GM19395 (cell line): ENCODE measurements at regions not wholly inside any gene's neighbourhood (a gene's known extent, or its start where the extent isn't known, plus 50 kb on each side); places are given as distances from the start of the nearest gene placed in this dataset.

Source experiments
- ATAC-seq: cut with Tn5 transposase; IDR thresholded peaks from one replicate; pipeline ENCODE4 v1.9.1; 2021; ENCODE audit warnings: mild to moderate bottlenecking, moderate library complexity; ENCODE audit not compliant: unreplicated experiment

GRCh38 chr1:5661196-5662085 is 330.8 kb downstream of the NPHP4 start:
- ATAC-seq = no peak

DNA sequence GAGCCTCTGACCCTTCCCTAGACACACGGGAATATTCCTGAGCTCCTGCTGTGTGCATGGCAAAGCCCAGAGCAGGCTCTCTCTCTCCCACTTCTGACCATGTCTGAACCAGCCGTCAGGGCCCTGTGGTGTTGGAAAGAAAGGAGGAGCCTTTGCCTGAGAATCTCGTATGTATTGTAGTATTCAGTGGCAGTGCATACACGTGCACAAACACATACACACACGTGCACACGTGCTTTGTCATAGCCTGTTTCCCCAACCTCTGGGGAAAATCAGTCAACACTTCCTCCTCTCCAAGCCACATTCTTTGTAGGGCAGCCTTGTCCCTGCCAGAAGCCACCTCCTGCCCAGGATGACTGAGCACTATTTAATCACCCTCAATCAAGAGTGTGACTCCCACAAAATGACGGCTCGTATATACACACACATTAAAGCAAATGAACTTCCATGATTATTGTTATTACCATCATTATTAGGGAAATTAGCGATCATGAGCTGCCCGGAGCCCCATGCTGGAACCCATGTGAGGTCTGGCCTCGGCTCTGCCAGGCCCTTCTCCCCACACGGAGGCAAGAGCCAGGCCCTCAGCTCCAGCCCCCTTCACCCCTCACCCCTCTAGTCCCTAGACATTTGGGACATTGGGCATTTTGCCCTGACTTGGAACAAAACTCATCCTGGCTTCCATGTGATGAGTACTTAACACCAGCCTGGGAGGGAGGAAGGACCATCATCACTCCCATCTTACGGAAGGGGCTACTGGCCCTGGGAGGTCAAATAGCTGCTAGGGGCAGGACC is 331.9 kb downstream of the NPHP4 start:
- ATAC-seq = no peak

GRCh38 chr1:5659606-5660005 is 332.6 kb downstream of the NPHP4 start:
- no peak for ATAC-seq

DNA sequence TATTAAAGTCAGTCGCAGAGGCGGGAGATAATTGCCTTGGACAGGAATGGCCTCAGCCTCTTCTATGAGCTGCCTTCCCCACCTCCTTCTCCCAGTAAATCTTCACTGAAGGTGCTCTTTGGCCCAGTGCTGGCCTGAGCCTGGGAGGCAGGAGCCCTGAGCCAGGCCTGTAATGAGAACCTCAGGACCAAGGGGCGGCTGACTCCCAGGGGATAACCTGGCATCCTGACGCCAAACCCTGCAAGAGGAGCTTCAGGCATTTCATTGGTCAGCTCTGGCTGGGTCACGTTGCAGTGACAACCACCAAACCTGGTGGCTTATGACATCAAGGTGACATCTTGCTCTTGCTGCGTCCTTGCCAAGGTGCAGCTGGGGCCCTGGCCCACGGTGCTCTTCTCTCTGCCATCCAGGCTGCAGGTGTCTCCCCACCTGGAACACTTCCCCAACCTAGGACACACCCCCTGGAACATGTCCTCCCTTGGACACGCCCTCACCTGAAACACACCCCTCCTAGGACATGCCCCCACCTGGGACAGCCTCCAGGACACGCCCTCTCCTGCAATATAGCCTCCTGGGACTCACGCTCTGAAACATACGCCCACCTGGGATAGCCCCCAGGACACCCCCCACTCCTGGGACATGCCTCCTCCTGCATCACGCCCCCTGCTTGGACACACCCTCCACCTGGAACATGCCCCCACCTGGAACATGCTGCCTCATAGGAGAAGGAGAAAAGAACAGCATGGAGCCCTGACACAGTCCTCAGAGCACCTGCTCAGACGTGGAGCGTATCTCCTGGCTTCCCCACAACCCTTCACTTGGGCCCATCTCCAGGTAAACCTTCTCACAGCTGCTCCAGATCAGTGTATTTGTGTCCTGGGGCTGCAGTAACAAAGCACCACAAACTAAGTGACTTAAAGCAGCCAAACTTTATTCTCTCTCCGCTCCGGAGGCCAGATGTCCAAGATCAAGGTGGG is 333.6 kb downstream of the NPHP4 start:
- ATAC-seq = no peak

DNA sequence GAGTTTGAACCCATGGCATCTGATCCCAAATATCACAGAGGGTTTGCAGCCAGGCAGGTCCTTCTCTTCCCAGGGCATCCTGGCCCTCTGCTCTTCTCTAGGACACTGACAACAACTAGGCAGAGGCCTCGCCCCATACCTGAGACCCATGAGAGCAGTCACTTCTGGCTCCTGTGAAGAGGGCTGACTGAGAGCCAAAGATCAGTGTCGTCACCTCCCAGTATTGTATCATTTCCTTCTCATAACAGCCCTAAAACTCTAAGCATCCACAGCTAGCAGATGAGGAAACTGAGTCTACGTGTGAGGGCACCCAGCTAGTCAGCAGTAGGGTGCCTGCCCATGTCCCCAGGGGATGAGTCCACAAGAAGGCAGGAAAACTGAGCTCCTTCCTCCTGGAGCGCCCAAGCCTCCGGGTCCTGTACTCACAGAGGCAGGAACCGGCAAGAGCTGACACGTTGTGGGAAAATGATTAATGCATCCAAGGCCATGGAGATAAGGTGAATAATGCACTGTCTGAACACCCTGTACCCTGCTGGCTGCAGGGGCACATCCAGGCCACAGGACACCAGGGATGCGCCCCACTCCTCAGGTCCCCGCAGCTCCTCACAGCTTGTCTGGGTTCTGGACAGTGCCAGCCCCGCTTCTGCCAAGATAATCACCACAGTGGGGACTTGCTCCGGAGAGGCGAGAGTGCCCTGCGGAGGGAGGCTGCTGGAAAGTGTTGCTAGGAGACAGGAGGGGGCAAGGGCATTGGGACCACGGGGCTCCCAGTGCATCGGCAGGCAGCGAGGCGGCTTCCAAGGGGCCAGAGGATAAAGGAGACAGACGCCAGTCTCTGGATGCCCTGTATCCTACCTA is 340.0 kb downstream of the NPHP4 start:
- no peak for ATAC-seq

DNA sequence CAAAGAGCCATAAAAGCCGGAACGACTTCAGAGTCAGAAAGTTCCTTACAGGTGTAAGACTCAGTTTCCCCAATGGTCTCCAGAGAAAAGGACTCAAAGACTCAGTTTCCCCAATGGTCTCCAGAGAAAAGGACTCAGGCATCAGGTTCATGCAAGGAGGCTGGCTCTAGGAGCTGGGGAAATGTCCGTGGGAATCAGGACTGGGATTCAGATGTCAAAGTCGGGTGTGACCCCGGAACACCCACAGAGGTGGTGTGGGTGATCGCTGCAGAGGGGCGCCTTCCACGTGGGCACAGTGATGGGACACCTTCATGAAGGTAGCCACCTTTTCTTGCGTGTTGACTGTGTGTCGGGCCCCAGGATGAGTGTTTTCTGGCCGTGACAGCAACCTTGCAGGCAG is 340.8 kb downstream of the NPHP4 start:
- ATAC-seq = no peak

- ATAC-seq = no peak
Observed at GRCh38 chr1:5651027-5651410, 341.2 kb downstream of the NPHP4 start.

GRCh38 chr1:5650283-5651026 is 341.8 kb downstream of the NPHP4 start:
- ATAC-seq = no peak

DNA sequence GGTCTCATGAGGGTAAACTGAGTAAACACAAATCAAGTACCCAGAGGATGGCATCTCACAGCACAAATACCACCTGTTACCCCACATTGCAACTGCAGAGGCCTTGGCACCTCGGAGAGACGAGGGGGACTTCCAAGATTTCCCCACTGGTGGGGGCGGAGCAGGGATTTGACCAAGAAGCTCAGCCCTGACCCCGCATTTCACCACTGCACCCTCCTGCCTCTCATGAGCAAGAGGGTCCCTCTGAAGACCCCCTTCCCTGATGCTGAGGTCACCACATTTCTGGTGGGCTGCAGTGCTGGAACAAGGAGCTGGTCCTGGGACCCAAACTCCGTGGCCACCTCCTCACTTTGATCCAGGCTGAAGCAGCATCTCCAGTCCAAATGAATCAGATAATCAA is 342.4 kb downstream of the NPHP4 start:
- ATAC-seq = no peak

- ATAC-seq = no peak
Observed at GRCh38 chr1:5649166-5649551, 343.1 kb downstream of the NPHP4 start.

DNA sequence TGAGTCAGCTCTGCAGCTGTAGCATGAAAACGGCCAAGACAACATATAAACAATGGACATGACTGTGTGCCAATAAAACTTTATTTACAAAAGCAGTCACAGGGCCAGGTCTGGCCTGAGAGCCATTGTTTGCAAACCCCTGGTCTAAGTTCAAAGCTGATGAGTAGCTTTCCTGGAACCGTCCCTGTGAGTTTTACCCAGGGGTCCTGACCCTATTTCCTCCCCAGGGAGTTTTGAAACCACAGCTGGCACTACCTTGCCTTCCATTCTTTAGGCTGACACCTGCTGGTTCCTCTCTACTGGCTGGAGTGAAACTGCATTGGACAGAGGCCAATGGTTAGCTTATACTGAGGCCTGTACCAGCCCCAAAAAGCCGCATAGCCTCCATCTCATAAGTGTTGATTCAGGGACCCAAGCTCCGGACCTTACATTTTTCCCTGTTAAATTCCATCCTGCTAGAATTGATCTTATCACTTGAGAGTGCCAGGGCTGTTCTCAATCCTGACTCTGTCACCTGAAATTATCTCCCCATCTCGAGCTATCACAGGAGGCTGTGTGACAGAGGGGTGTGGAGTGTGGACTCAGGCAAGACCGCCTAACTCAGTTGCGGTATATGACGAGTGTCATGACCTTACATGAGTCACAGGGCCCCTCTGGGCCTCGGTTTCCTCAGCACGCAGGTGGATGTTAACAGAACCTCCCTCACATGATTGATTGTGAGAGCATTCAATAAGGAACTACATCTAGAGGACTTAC is 343.6 kb downstream of the NPHP4 start:
- no peak for ATAC-seq

DNA sequence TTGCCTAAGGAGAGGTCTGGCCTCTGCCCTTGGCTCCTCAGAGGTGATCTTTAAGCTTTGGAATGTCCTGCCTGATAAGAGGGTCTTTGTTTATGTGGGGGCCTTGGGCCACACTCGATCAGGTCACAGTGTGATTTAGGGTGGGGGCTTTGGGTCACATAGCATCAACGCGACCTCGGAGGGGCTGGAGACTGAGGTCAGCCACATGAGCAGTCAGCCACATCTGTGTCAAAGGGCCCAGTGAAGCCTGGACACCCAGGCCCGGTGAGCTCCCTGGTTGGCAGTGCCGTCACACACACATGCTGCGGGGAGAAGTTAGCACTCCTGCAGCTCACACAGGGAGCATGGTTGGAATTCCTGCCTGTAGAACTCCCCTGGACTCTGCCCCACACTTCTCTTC is 345.0 kb downstream of the NPHP4 start:
- ATAC-seq = no peak

DNA sequence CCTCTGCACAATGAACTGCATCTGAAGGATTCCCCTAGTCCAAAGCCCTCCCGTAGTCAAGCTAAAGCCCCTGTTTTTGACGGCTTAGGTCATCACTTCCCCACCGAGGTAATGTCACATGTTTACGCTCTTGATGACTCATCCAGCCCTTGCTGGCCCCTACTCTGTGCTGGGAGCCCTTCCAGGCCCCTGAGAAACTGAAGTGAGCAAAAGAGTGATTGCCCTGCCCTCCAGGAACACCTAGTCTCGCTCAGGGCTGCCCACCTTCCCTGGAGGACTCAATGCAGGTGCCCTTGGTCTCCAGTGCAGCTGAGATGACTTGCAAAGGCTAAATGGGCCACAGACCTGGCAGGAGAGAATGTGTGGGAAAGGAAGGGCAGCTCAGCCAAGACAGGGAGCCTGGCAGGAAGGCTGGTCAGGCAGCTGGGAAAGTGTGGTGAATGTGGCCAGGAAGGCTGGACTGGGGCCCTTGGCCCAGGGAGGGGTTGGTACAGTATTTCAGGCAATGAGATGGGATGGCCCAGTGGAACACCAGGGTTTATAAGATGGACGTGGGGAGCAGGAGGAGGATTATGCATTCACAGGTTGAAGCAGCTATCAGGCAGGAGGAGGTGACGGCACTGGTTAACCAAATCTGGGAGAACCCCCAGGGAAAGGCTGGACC is 345.6 kb downstream of the NPHP4 start:
- no peak for ATAC-seq

GRCh38 chr1:5645929-5646328 is 346.3 kb downstream of the NPHP4 start:
- no peak for ATAC-seq

DNA sequence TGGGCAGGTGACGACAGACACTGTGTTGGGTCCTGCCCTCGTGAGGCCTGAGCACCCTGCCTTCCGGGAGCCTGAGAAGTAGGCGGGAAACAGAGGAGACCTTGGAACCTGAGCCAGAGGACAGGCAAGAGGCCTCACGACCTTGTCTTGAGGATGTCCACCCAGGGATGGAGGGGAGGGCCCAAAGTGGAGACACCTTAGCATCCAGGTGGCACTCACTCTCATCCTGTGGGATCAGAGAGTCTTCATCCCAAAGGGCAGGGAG is 347.2 kb downstream of the NPHP4 start:
- no peak for ATAC-seq

GRCh38 chr1:5644281-5645134 is 347.7 kb downstream of the NPHP4 start:
- ATAC-seq = no peak

DNA sequence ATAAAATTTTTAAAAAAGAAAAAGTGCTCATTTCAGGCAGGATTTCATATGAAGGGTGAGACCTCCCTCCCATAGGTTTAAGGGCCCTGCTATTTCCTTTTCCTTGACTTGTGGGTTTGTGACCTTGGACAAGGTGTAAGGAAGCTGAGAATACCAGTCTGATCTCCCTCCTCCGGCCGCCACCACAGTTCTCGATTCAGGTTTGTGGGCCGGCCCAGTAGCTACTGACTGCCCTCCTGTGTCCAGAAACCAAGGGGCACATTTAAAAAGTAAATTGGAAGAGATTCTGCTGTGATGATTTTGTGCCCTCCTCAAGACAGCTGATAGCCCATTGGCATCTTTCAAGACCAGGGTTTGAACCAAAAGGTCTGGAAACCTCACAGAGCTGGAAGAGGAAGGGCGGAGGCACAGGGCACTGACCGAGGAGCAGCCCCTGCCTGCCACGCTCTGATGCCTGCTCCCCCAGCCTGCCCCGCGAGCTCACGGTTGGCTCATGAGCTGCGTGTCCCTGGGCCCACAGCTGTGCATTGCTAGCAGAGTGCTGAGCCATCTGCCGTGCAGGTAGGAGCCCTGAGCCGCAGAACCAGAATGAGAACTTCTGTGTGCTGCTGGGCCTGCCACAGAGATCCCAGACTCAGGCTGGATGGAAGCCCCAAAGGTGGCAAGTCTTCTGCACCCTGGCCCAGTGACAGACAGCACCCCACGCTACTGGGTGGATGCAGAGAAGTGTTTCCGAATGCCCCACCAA is 348.7 kb downstream of the NPHP4 start:
- ATAC-seq = no peak
